ENCODE measurements at regions not wholly inside any gene's neighbourhood (a gene's known extent, or its start where the extent isn't known, plus 50 kb on each side); places are given as distances from the start of the nearest gene placed in this dataset.
"Not testable (repeated sequence)": the region's sequence is repeated elsewhere in the genome, so short reads cannot be mapped to it uniquely, and the experiment has no call there.

DNA sequence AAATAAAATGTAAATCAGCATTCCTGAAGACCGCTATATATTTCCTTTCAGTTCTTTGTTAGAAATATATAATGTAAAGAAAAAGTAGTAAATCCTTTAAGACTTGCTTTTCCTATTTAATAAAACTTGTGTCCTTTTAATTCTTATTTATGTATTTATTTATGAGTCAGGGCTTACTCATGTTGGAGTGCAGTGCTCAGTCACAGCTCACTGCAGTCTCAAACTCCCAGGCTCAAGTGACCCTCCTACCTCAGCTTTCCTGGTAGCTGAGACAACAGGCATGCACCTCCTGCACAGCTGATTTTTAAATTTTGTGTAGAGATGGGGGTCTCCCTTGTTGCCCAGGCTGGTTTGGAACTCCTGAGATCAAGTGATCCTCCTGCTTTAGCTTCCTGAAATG lies 724.5 kb downstream of the ANKRD7 start:
- DNase-seq: no peak

- not testable (repeated sequence) for DNase-seq
Measured at GRCh38 chr7:118956285-118956684, 731.8 kb downstream of the ANKRD7 start.

DNA sequence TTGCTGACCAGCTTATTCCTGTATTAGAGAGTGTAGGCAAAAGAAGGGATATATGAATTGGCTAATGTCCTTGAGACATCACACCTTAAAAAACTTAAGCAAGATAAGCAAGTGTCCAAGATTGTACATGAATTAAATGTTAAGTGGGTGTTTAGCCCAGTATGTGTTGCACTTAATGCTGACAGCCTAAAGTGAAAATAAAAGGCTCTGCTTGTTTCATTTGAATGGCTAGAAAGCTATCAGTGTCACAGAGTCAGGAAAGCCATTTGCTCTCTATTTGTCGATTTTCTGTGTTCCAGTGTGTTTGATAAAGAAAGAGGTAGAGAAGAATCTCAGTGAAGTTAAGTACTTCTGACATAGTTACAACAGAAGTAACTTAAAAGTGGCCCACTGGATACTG lies 744.9 kb downstream of the ANKRD7 start:
- DNase-seq: no peak

DNA sequence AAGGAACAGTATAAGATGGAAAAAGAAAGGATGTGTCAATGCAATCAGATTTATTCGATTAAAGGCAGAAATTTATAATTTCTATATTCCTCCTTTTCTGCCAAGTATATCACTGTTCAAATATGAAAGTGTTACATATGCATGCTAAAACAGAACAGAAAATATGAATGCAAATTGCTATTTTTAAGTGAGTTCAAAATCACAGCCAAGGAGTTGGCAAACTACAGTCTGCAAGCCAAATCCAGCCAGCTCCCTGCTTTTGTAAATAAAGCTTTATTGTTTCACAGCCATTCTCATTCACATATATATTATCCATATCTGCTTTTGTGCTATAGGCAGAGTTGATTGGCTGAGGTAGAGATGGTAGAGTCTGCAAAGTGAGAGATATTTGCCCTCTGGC lies 747.2 kb downstream of the ANKRD7 start:
- DNase-seq: no peak

GRCh38 chr7:118974836-118975235 lies 750.3 kb downstream of the ANKRD7 start:
- DNase-seq: no peak

GRCh38 chr7:118995350-118995749 lies 770.8 kb downstream of the ANKRD7 start:
- no peak for DNase-seq

DNA sequence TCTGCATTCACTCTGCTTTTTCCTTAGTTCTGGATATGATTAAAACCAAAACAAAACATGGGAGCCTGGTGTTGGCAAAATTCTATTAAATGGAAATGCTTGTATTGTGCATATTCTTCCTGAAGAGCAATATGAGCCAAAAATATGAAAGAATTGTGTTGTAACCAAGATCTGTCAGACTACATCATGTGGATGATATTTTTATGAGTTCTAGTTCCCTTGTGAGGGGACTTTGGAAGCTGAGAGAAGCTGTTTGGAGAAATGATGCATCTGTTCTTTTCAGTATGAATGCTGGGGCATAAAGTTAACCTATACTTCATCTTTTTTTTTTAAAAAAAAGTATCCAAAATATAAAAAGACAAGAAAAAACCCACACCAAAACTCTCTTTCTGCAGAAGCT lies 782.7 kb downstream of the ANKRD7 start:
- DNase-seq: no peak

- no peak for DNase-seq
Measured at GRCh38 chr7:119010635-119011034, 786.1 kb downstream of the ANKRD7 start.

GRCh38 chr7:119026391-119026790 lies 801.9 kb downstream of the ANKRD7 start:
- DNase-seq: no peak

DNA sequence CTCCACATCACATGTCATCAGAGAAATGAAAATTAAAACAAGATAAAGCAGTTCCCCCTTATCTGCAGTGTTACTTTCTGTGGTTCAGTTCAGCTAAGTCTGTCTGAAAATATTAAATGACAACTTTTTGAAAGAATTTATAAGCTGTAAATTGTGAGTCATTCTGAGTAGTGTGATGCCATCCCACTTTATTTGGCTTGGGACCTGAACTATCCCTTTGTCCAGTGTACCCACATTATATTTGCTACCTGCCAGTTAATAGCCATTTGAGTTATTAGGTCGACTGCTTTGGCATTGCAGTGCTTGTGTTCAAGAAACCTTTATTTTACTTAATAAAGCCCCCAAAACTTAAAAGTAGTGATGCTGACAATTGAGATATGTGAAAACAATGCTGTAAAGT lies 804.2 kb downstream of the ANKRD7 start:
- no peak for DNase-seq

GRCh38 chr7:119032136-119032535 lies 807.6 kb downstream of the ANKRD7 start:
- not testable (repeated sequence) for DNase-seq

DNA sequence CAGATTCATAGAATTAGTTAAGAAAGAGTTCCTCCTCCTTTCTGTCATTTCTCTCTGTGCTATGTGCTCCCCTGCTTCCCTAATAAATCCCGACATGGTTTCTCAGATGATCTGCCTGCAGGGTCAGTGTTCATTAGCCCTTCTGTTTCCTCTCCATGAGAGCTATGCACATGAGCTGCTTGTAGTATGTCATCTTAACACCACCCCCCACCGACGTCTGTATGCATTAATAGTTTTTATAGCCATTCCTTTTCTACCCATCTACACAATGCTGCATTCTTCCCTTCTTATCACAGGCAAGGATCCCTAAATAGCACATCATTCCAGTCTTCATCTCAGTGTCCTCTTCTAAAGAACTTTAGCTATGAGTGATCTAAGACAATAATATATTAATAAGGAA lies 809.1 kb downstream of the ANKRD7 start:
- no peak for DNase-seq

GRCh38 chr7:119037941-119038340 lies 813.4 kb downstream of the ANKRD7 start:
- no peak for DNase-seq

- no peak for DNase-seq
Measured at GRCh38 chr7:119046068-119046467, 821.6 kb downstream of the ANKRD7 start.

DNA sequence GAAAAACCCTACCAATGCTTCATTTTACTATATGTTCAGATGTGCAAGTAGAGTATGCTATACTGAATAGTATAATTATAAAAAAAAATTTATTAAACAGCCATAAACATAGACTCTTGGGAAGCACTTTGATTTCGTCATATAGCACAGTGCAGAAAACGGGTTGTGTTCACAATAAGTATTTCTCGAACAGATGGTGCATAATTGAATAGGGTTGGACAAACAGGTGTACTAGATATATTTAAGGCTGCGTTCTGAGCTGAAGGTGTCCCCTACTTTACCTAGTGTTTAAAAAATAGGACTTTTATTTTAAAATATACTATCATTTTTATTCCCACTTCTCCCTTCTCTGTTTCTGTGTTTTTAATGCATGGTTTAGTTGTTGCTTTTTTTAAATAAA lies 841.5 kb downstream of the ANKRD7 start:
- no peak for DNase-seq

- no peak for DNase-seq
Measured at GRCh38 chr7:119086026-119086425, 861.5 kb downstream of the ANKRD7 start.

- DNase-seq: no peak
Measured at GRCh38 chr7:119090851-119091250, 866.3 kb downstream of the ANKRD7 start.

GRCh38 chr7:119096683-119097082 lies 872.2 kb downstream of the ANKRD7 start:
- no peak for DNase-seq

DNA sequence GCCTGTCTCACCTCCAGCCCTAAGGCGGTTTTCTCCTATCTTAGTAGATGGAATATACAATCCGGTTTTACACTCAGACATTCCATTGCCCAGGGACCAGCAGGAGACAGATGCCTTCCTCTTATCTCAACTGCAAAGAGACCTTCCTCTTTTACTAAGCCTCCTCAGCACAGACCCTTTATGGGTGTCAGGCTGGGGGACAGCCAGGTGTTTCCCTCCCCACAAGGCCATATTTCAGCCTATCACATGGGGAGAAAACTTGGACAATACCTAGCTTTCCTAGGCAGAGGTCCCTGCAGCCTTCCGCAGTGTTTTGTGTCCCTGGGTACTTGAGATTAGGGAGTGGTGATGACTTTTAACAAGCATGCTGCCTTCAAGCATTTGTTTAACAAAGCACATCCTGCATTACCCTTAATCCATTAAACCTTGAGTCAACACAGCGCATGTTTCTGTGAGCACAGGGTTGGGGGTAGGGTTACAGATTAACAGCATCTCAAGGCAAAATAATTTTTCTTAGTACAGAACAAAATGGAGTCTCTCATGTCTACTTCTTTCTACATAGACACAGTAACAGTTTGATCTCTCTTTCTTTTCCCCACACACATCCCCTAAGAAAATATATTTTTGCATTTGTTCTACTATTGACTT lies 876.2 kb downstream of the ANKRD7 start:
- not testable (repeated sequence) for DNase-seq

GRCh38 chr7:119102291-119102690 lies 877.8 kb downstream of the ANKRD7 start:
- no peak for DNase-seq

GRCh38 chr7:119105381-119105780 lies 880.9 kb downstream of the ANKRD7 start:
- DNase-seq: no peak

GRCh38 chr7:119123326-119123725 lies 898.8 kb downstream of the ANKRD7 start:
- no peak for DNase-seq

DNA sequence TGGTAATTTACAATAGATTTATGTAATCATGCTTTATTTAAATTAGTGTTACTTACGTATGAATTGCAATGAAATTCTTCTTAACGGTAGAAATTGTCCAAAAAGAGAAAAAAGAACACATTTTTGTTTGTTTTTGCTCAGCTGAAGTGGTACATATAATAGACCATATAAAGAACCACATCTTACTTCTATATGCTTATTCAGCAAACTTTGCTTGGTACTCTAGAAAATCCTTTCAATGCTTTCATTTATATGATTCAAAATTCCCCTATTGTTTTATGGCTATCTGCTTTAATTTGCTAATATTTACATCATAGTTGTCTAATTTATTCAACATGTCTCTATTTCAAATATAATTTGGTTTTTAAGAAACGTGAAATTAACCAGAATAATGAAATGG lies 903.2 kb downstream of the ANKRD7 start:
- no peak for DNase-seq

GRCh38 chr7:119132436-119132835 lies 907.9 kb downstream of the ANKRD7 start:
- no peak for DNase-seq

- DNase-seq: no peak
Measured at GRCh38 chr7:119167431-119167830, 942.9 kb downstream of the ANKRD7 start.

GRCh38 chr7:119172043-119172442 lies 947.5 kb downstream of the ANKRD7 start:
- no peak for DNase-seq
